ENCODE measurements at regions not wholly inside any gene's neighbourhood (a gene's known extent, or its start where the extent isn't known, plus 50 kb on each side); places are given as distances from the start of the nearest gene placed in this dataset.

DNA sequence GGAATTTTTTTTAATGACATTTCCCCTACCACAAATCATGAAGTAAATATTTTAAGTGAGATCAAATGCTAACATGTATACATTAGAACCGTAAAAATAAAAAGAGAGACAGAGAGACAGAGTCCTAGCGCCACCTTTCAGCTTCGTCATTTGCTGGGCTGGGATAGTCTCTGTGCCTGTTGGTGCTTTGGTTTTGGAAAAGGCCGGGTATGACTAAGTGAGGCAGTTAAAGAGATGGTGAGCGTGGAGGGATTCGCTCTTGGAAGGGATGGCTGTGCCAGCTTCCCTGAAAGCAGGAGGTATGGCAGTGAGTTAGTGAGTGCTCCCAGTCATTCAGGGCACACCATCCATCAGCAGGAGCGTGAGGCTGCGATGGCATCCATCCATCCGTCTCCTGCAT is 729.6 kb upstream of the WWC1 start:
- no peak for DNase-seq (ENCODE audit: low spot score)

DNA sequence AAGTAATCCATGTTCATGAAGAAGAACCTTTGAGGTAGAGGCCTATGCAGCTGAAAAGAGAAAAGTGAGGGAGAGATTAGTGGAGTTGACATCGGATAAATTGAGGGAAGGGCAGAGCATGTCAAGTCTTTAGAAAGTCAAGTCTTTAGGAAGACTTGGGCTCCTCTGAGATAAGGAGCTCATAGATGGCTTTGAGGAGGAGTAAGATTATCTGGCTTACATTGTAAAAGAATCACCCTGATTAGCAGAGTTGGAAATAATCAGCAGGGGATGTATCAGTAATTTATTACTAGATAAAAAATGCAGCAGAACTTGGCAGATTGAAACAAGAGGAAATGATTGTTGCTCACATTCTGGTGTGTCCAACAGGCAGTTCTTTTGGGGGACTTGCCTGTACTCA is 727.2 kb upstream of the WWC1 start:
- no peak for DNase-seq (ENCODE audit: low spot score)

DNA sequence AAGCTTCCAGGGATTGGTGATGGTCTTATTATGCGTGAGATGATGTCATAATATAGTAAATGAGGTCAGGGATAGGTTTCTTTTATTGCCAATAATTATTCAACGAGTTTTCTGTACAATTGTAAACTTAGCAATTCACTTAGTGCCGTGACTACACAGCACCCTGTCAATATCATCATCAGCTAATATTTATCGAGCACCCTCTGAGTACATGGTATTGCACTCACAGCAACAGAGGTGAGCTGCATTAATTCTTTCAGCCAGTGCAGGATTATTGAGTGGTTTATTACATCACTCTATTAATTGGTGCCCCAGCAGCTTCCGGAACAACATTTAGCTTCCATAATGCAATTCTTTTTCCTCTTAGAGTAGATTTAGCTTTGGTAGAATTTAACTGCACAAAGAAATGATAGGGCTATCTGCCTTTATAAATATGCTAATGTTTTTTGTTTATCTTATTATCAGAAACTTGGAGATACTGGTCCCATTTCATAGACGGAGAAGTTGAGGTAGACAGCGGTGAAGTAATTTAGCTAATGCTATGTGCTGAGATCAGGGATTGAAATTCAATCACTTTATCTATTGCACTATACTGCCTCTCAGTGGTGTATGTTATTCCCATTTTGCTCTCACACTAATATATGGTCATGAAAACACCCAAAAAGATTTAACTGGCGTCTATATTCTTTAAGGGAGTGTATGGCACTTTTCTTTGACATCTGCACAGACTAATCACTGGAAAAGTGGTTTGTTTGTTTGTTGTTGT is 726.1 kb upstream of the WWC1 start:
- no peak for DNase-seq (ENCODE audit: low spot score)

DNA sequence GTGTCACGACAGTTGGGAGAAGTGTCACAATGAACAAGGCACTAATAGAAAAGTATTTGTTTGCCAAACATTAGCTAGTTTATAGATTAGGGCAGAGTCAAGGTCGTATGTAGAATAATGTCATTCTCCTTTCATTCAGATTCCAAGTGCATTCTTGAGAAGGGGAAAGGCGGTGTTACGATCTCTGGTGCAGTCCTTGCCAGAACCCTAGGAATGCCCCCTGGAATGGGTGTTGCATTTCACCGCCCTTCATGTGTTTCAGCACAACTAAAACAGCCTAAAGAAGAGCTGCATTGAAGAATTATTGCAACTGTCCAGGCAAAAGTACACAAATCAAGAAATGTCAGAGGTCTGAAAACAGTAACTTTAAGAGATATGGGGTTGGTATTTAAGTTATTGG is 721.0 kb upstream of the WWC1 start:
- no peak for DNase-seq (ENCODE audit: low spot score)

GRCh38 chr5:167571824-167572223 is 719.6 kb upstream of the WWC1 start:
- no peak for DNase-seq (ENCODE audit: low spot score)

DNA sequence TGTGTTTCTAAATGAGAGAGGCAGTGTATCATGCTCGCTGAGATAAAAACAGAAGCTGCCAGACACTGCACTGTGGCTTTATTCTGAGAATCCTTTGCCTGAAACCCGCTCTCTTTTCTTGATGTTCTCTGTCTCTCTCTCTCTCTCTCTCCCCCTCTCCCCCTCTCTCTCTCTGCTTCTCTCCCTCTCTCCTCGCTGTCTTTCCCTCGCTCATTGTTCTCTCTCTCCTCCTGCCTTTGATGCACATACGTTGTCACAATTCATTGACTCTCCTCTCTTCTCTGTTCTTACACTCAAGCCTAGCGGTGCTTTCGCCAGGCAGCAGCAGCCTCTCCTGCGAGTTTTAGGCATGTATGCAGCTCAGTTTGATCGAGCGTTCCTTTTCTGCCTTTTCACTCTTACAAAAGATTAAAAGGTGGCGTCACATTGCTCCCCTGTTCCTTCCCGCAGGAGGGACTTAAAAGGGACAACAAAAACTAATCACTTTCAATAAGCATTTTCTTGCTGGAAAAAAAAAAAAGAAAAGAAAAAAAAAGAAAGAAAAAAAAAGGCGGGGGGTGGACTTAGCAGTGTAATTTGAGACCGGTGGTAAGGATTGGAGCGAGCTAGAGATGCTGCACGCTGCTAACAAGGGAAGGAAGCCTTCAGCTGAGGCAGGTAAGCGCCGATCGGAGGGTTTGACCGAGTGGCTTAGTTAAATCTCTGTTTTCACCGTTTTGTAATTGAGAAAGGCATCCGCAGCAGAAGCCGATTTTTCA is 717.9 kb upstream of the WWC1 start:
- no peak for DNase-seq (ENCODE audit: low spot score)

DNA sequence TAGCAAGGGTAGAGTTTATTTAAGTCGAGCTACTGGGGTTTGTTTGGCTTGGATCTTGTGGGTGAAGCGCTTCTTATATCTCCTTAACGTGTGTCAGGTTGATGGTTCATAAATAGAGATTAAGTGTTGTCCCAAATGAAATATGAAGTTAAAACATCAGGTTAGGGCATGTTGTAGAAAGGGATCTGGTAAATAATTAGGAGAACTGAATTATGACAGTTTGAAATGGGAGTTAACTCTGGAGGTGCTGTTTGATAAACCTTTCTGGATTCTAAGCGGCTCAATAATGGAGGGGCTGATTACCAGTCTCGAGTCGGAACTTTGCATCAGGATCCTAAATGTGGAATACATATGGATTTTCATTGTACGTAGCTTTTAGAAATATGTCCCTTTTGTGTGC is 717.0 kb upstream of the WWC1 start:
- DNase-seq (ENCODE audit: low spot score) = no peak

GRCh38 chr5:167575330-167575729 is 716.1 kb upstream of the WWC1 start:
- no peak for DNase-seq (ENCODE audit: low spot score)

DNA sequence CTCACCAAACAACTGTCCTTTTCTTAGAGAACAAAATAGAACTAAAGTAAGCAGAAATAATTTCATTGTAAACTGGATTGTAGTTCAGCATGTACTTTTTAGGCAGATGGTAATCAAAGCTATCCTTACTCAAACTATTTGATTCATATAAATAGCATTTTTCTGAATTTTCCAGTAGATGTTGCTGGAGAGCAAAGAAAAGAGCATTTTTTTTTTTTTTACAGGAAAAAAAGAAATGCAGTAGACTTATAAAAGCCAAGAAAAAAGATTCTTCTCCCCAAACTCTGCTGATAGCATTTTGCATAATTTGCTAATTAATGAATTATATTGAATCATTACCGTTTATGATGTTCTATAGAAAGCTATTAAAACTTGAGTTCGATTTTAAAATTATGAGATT is 715.3 kb upstream of the WWC1 start:
- no peak for DNase-seq (ENCODE audit: low spot score)

DNA sequence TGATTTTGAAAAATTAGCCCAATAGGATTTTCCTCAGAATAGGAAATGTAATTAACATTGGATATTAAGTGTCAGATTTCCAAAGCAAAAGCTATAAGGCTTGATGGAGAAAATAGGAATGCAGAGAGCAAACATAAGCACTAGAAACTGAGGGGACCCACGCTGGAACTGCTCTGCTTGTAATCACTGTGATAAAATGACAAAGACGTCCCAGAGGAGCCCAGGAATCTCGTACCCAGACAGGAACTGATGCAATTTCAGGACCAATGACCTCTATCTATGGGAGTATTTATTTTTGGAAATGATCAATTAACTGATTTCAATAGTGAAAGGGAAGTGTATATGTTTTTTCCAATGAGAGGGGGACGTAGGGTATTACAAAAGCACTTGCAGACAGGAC is 714.5 kb upstream of the WWC1 start:
- no peak for DNase-seq (ENCODE audit: low spot score)

GRCh38 chr5:167577616-167578015 is 713.8 kb upstream of the WWC1 start:
- no peak for DNase-seq (ENCODE audit: low spot score)

DNA sequence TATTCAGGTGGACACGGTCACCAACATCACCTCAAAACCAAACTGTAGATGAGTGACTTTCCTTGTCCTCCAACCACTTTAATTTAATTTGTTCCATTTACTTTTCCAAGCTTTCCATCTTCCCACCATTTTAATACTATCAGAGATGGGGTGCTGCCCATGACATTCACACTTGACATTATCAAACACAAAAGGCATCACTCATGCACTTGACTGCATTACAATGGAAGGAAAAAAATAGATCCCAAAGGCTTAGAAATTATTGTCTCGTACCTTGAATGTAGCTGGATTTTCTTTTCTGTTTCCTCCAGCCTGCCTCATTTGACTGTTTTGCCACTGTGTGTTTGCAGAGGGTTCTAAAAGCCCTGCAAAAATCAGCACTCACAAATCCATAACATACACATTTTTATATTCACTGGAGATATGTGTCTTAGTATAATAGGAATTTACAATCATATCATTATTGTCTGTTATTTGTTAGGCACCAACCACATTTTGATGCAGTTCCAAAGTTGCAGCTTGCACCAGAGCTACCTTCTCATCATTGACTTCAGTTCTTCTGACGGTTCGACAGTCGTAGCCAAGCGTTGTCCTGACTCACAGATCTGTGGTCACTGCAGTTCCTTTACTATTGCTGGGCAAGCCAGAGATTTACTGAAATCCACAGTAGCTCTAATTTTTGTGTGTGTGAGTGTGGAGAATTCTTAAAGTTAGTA is 712.3 kb upstream of the WWC1 start:
- DNase-seq (ENCODE audit: low spot score) = no peak

DNA sequence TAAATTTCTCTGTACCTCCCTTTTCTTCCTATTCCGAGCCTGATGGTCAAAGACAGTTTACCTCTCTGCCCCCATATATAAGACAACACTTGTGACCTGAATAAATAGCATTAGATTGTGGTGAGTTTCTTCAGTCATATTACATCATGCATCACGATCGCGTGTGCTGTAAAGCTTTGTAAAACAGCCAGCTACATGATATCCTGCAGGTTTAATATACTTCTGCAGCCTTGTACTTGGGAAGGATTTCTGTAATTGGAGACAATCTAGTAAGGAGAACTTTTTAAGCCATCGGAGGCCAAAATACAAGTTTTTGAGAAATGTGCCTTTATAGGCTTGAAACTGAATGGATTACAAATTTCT is 711.8 kb upstream of the WWC1 start:
- no peak for DNase-seq (ENCODE audit: low spot score)

- DNase-seq (ENCODE audit: low spot score) = no peak
Measured at GRCh38 chr5:167580608-167581007, 710.8 kb upstream of the WWC1 start.

- DNase-seq (ENCODE audit: low spot score) = no peak
Measured at GRCh38 chr5:167582283-167582682, 709.2 kb upstream of the WWC1 start.

GRCh38 chr5:167582886-167583285 is 708.6 kb upstream of the WWC1 start:
- no peak for DNase-seq (ENCODE audit: low spot score)

GRCh38 chr5:167585184-167585583 is 706.3 kb upstream of the WWC1 start:
- DNase-seq (ENCODE audit: low spot score) = no peak

DNA sequence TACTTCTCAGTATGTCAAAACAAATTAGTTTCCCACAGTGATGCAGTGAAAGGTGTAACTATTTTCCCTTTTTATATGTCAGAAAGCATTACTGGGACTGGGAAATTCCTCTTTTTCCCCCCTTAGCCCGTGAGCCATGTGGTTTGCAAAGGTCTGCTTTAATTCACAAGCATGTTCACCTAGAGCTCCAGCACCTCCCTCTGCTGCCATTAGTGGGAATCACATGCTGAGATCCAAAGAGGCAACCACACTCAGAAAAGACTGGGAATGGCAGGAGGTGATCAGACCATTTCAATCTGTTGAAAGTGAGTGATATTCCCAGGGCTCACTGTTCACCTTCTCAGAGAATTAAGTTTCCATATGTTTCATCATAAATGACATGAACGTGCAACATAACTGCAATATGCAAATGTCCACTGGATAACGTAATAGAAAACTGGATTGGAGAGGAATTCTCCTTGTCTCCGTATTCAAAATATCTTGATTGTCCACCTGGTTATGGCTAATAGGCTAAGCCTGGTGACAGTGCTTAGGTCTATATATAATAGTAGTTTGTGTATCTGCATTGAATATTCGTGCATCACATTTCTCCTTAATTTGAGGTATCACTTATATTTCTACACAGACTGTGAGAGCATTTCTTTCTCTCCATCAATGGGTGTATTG is 703.5 kb upstream of the WWC1 start:
- DNase-seq (ENCODE audit: low spot score) = no peak

- DNase-seq (ENCODE audit: low spot score) = no peak
Measured at GRCh38 chr5:167592114-167592513, 699.3 kb upstream of the WWC1 start.

GRCh38 chr5:167593329-167594060 is 698.0 kb upstream of the WWC1 start:
- no peak for DNase-seq (ENCODE audit: low spot score)

DNA sequence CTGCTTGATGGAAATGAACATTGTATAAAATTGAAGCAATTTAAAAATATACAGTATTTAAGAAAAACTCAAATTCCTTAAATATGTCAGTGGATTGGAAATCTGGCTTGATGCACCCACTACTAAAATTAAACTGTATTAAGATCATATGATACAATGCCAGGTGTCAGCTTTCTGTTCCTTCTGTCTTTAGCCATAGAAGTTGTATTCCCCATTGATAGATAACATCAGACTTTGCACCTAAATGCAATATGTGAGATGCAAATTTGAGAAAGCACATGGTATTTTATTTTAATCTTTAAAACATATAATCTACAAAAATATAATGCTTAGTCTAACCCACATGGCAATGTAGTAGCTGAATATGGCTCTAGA is 697.4 kb upstream of the WWC1 start:
- DNase-seq (ENCODE audit: low spot score) = no peak

GRCh38 chr5:167594750-167595149 is 696.7 kb upstream of the WWC1 start:
- DNase-seq (ENCODE audit: low spot score) = no peak
